GM10266 (cell line): ENCODE measurements at regions not wholly inside any gene's neighbourhood (a gene's known extent, or its start where the extent isn't known, plus 50 kb on each side); places are given as distances from the start of the nearest gene placed in this dataset.
"Not testable (repeated sequence)": the region's sequence is repeated elsewhere in the genome, so short reads cannot be mapped to it uniquely, and the experiment has no call there.

Source experiments
- DNase-seq: peaks from one replicate; pipeline ENCODE4 v3.0.0; 2012; ENCODE audit errors: extremely low spot score
- CTCF ChIP-seq: IDR thresholded peaks from 2 replicates; pipeline ENCODE4 v1.5.1; 2012; ENCODE audit warnings: mild to moderate bottlenecking, low read depth; ENCODE audit not compliant: control insufficient read depth, insufficient read depth; ENCODE audit errors: missing control alignments

GRCh38 chr11:98729118-98729517 lies 291.6 kb upstream of the CNTN5 start:
- no peak for TF ChIP-seq CTCF
- DNase-seq: no peak

- DNase-seq: no peak
- TF ChIP-seq CTCF: no peak
These were observed 287.8 kb upstream of the CNTN5 start for GRCh38 chr11:98732947-98733346.

GRCh38 chr11:98733378-98733777 lies 287.4 kb upstream of the CNTN5 start:
- not testable (repeated sequence) for DNase-seq

GRCh38 chr11:98734686-98735085 lies 286.1 kb upstream of the CNTN5 start:
- no peak for TF ChIP-seq CTCF
- DNase-seq: no peak

- no peak for DNase-seq
- no peak for TF ChIP-seq CTCF
These were observed 283.9 kb upstream of the CNTN5 start for GRCh38 chr11:98736833-98737232.

- DNase-seq: no peak
- TF ChIP-seq CTCF: no peak
These were observed 280.4 kb upstream of the CNTN5 start for GRCh38 chr11:98740321-98740720.

GRCh38 chr11:98763446-98763845 lies 257.3 kb upstream of the CNTN5 start:
- not testable (repeated sequence) for DNase-seq

GRCh38 chr11:98766903-98767302 lies 253.8 kb upstream of the CNTN5 start:
- DNase-seq: no peak
- no peak for TF ChIP-seq CTCF

GRCh38 chr11:98770046-98770445 lies 250.7 kb upstream of the CNTN5 start:
- DNase-seq: not testable (repeated sequence)
